Osteoblast (primary cell): ENCODE measurements at regions not wholly inside any gene's neighbourhood (a gene's known extent, or its start where the extent isn't known, plus 50 kb on each side); places are given as distances from the start of the nearest gene placed in this dataset.
A peak's percentile ranks its signal among the peaks of the same experiment; 100 is the strongest.

Source experiments
- DNase-seq: peaks from one replicate; pipeline ENCODE4 v3.0.0; 2011; ENCODE audit warnings: low spot score, mixed read lengths; ENCODE audit not compliant: insufficient read length; ENCODE audit errors: missing footprints
- H2AFZ ChIP-seq: 2 replicates; pipeline ENCODE4 v1.6.0; 2011; ENCODE audit warnings: mild to moderate bottlenecking, low read length
- H3K27ac ChIP-seq: 2 replicates; pipeline ENCODE4 v1.5.1; 2011; ENCODE audit warnings: mild to moderate bottlenecking, low read depth, low read length, moderate library complexity
- H3K27me3 ChIP-seq: 2 replicates; pipeline ENCODE4 v1.6.0; 2012; ENCODE audit warnings: mild to moderate bottlenecking, control low read depth, inconsistent platforms, low read length, moderate library complexity; ENCODE audit not compliant: insufficient read depth
- H3K36me3 ChIP-seq: 2 replicates; pipeline ENCODE4 v1.5.1; 2011; ENCODE audit warnings: mild to moderate bottlenecking, low read length, control low read depth, moderate library complexity; ENCODE audit not compliant: insufficient read depth
- H3K4me1 ChIP-seq: 2 replicates; pipeline ENCODE4 v1.5.1; 2011; ENCODE audit warnings: mild to moderate bottlenecking, low read length, control low read depth, moderate library complexity; ENCODE audit not compliant: insufficient read depth
- H3K4me2 ChIP-seq: 2 replicates; pipeline ENCODE4 v1.6.0; 2011; ENCODE audit warnings: mild to moderate bottlenecking, low read length; ENCODE audit not compliant: insufficient read depth
- H3K4me3 ChIP-seq: fragments of 200-600 bp; sonication (generic); 3 replicates; pipeline ENCODE4 v1.5.1; 2012; ENCODE audit warnings: mild to moderate bottlenecking, low read length, inconsistent platforms; ENCODE audit not compliant: insufficient read depth
- H3K79me2 ChIP-seq: 2 replicates; pipeline ENCODE4 v1.6.0; 2012; ENCODE audit warnings: mild to moderate bottlenecking, low read length, control low read depth, inconsistent platforms; ENCODE audit not compliant: insufficient read depth
- H3K9me3 ChIP-seq: 2 replicates; pipeline ENCODE4 v1.5.1; 2011; ENCODE audit warnings: low read depth, low read length, control low read depth
- H4K20me1 ChIP-seq: 2 replicates; pipeline ENCODE4 v1.6.0; 2012; ENCODE audit warnings: mild to moderate bottlenecking, low read length, control low read depth; ENCODE audit not compliant: insufficient read depth
- TF ChIP-seq, protein P1 (sequence below): IDR thresholded peaks from 2 replicates; pipeline ENCODE4 v1.5.1; 2011; ENCODE audit warnings: mild to moderate bottlenecking, low read depth, low read length, moderate library complexity; ENCODE audit errors: extremely low read depth

GRCh38 chr5:144644317-144644716 is 473.6 kb downstream of the KCTD16 start:
- Histone ChIP-seq H3K79me2 (no peaks in the 10 kb centered on the region), H3K4me1 (no peaks in the 10 kb centered on the region), H3K27me3 (no peaks in the 10 kb centered on the region), H3K4me2 (no peak overlapping the region), H3K36me3 (no peaks in the 10 kb centered on the region), H3K4me3 (no peak overlapping the region), H2AFZ (no peak overlapping the region), H4K20me1 (no peaks in the 10 kb centered on the region), H3K9me3 (no peaks in the 10 kb centered on the region), H3K27ac (no peak overlapping the region)
- DNase-seq: no peak
- TF ChIP-seq, protein P1, sequence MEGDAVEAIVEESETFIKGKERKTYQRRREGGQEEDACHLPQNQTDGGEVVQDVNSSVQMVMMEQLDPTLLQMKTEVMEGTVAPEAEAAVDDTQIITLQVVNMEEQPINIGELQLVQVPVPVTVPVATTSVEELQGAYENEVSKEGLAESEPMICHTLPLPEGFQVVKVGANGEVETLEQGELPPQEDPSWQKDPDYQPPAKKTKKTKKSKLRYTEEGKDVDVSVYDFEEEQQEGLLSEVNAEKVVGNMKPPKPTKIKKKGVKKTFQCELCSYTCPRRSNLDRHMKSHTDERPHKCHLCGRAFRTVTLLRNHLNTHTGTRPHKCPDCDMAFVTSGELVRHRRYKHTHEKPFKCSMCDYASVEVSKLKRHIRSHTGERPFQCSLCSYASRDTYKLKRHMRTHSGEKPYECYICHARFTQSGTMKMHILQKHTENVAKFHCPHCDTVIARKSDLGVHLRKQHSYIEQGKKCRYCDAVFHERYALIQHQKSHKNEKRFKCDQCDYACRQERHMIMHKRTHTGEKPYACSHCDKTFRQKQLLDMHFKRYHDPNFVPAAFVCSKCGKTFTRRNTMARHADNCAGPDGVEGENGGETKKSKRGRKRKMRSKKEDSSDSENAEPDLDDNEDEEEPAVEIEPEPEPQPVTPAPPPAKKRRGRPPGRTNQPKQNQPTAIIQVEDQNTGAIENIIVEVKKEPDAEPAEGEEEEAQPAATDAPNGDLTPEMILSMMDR: no peak

DNA sequence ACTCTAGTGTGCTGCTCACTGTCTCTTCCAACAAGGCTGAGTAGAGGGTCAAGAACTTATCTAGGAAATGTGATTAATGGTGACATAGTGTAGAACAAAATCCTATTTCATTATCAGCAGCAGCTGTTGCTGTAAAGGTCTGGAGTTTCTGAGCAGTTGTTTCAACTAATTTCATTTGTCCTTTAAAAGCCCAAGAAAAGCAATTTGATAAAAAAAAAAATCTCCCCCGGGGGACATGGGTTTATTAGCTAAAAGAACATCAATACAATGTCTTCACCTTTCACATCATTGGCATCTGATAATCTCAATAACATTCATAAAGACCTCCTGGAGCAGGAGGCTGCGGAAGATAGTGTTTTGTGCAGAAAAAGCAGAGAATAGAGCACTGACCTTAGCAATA is 468.1 kb downstream of the KCTD16 start:
- Histone ChIP-seq H3K27me3 (no peaks in the 10 kb centered on the region), H3K36me3 (no peaks in the 10 kb centered on the region), H3K27ac (no peak overlapping the region), H3K4me3 (no peak overlapping the region), H4K20me1 (no peaks in the 10 kb centered on the region), H3K4me1 (no peaks in the 10 kb centered on the region), H3K9me3 (no peaks in the 10 kb centered on the region), H3K4me2 (no peak overlapping the region), H3K79me2 (no peaks in the 10 kb centered on the region), H2AFZ (no peak overlapping the region)
- TF ChIP-seq, protein P1: no peak
- DNase-seq: no peak

DNA sequence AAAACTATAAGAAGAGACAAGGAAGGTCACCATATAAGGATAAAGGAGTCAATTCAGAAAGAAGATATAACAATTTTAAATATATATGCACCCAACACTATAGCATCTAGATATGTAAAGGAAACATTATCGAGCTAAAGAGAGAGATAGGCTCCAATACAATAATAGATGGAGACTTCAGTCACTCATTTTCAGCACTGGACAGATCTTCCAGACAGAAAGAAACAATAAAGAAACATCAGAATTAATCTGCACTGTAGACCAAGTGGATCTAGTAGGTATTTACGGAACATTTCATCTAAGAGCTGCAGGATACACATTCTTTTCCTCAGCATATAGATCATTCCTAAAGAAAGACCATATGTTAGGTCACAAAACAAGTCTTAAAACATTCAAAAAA is 463.5 kb downstream of the KCTD16 start:
- TF ChIP-seq, protein P1: no peak
- no peak overlapping the region for H3K27ac ChIP-seq
- H2AFZ ChIP-seq: no peak overlapping the region
- H3K4me3 ChIP-seq: no peak overlapping the region
- no peaks in the 10 kb centered on the region for H3K79me2 ChIP-seq
- H3K36me3 ChIP-seq: no peaks in the 10 kb centered on the region
- DNase-seq: no peak
- no peaks in the 10 kb centered on the region for H3K9me3 ChIP-seq
- no peaks in the 10 kb centered on the region for H3K4me1 ChIP-seq
- no peaks in the 10 kb centered on the region for H4K20me1 ChIP-seq
- H3K4me2 ChIP-seq: no peak overlapping the region
- H3K27me3 ChIP-seq: no peaks in the 10 kb centered on the region

- TF ChIP-seq, protein P1: no peak
These were observed 427.9 kb downstream of the KCTD16 start for GRCh38 chr5:144598451-144599068.

More at GRCh38 chr5:144598451-144599068, 427.9 kb downstream of the KCTD16 start:
- Histone ChIP-seq H3K4me2 (peak overlapping the region; percentile 38), H3K36me3 (no peaks in the 10 kb centered on the region), H3K79me2 (no peaks in the 10 kb centered on the region), H3K27me3 (no peaks in the 10 kb centered on the region), H3K27ac (no peak overlapping the region), H3K4me1 (no peaks in the 10 kb centered on the region), H3K9me3 (no peaks in the 10 kb centered on the region), H2AFZ (peak overlapping the region; percentile 28), H4K20me1 (no peaks in the 10 kb centered on the region), H3K4me3 (peak overlapping the region; percentile 49)
- DNase-seq: peak; percentile 77
